Lower leg skin (tissue), 4 donors: ENCODE measurements at regions not wholly inside any gene's neighbourhood (a gene's known extent, or its start where the extent isn't known, plus 50 kb on each side); places are given as distances from the start of the nearest gene placed in this dataset.

Experiments used
- DNase-seq, 2 donors: peaks; one replicate each; pipeline ENCODE4 v3.0.0-alpha.2; 2019; ENCODE audit warnings: low spot score in 2 of 2
- H3K4me3 ChIP-seq: fragments of 200-600 bp; sonication (generic); 2 replicates; pipeline ENCODE4 v1.5.1; 2017; ENCODE audit warnings: mild to moderate bottlenecking, low read depth; ENCODE audit not compliant: poor library complexity, severe bottlenecking
- POLR2A ChIP-seq, 2 donors: fragments of 450-650 bp; IDR thresholded peaks; one replicate each; pipeline ENCODE4 v1.6.1; 2016 to 2017; ENCODE audit warnings: antibody characterized with exemption in 2 of 2, mild to moderate bottlenecking in 1 of 2, moderate library complexity in 1 of 2
- WGBS, 2 donors: methylation state at CpG; one replicate each; pipeline ENCODE4 v1.1.5; 2018; 5-methylcytosine and 5-hydroxymethylcytosine counted together
- intact Hi-C: fragments of 100-400 bp; cut with DNase I; formaldehyde crosslinking; loops from one replicate; pipeline ENCODE4 v1.15.0; 2023; ENCODE audit warnings: low total_unique reads
- TF ChIP-seq, protein P1 (sequence below), 3 donors: fragments of 450-650 bp; IDR thresholded peaks; one replicate each; pipeline ENCODE4 v1.5.1; 2016; ENCODE audit warnings: antibody characterized with exemption in 3 of 3, mild to moderate bottlenecking in 3 of 3, moderate library complexity in 2 of 3

DNA sequence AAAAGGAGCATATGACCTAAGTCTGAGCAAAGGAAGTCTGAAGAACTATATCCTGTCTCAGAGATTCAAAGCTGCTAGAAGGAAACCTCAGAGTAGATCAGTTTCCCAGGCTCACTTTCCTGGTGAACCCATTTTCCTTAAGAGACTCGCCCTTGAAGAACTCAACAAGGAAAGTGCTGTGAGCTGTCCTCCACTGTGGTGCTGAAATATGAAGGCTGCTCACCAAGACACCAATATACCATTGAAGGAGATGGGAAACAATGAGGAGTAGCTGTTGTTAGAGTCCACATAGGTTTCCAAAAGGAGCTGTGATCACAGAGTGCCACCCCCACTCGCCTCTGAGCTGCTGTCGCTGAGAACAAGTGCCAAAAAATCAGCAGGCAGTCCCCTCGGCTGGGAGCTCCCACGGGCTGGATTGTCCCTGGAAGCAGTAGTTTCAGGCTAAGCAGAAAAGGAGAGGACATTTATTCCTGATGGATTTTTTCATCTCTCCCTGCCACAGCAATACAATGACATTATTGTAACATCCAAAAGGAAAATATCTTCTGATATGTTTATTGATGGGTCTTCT, 282.1 kb downstream of the RPS29 start:
- whole genome bisulfite sequencing, 2 donors, result 27 to 30% methylated on average over 5 of the region's 5 CpGs
- intact Hi-C loops, result no loop called here
- H3K4me3 ChIP-seq, result no peak overlapping the region
- no peak for DNase-seq
- no peak for TF ChIP-seq POLR2A (IDR thresholded peaks at IDR 0.05)
- TF ChIP-seq, protein P1, sequence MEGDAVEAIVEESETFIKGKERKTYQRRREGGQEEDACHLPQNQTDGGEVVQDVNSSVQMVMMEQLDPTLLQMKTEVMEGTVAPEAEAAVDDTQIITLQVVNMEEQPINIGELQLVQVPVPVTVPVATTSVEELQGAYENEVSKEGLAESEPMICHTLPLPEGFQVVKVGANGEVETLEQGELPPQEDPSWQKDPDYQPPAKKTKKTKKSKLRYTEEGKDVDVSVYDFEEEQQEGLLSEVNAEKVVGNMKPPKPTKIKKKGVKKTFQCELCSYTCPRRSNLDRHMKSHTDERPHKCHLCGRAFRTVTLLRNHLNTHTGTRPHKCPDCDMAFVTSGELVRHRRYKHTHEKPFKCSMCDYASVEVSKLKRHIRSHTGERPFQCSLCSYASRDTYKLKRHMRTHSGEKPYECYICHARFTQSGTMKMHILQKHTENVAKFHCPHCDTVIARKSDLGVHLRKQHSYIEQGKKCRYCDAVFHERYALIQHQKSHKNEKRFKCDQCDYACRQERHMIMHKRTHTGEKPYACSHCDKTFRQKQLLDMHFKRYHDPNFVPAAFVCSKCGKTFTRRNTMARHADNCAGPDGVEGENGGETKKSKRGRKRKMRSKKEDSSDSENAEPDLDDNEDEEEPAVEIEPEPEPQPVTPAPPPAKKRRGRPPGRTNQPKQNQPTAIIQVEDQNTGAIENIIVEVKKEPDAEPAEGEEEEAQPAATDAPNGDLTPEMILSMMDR (IDR thresholded peaks at IDR 0.05), result no peak

DNA sequence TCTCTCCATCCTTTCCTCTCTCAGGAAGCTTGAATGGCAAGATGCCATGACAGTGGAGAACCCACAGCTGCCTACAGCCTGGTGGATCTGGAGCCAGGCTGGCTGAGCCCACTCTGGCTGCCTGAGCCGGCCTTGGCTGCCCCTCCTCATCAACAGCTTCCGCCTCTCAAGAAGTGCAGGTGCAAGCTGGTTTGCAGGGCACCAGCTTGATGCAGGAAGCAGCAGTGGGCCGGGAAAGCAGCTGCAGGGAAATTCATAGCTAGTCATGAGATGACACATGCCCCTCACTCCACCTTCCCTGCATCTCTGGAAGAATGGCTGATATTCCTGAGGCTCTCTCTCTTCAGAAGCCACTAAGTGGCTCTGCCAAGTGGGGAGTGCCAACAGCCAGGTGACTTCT, 289.1 kb downstream of the RPS29 start:
- intact Hi-C loops, result no loop called here
- no peak for DNase-seq
- TF ChIP-seq, protein P1 (IDR thresholded peaks at IDR 0.05), result no peak
- no peak for TF ChIP-seq POLR2A (IDR thresholded peaks at IDR 0.05)
- H3K4me3 ChIP-seq, result no peak overlapping the region
- 61 to 81% methylated on average over 3 of the region's 3 CpGs for WGBS, 2 donors

GRCh38 chr14:49294621-49295148, 291.5 kb downstream of the RPS29 start:
- DNase-seq, result no peak
- H3K4me3 ChIP-seq, result no peak overlapping the region
- TF ChIP-seq, protein P1 (IDR thresholded peaks at IDR 0.05), result no peak
- no peak for TF ChIP-seq POLR2A (IDR thresholded peaks at IDR 0.05)
- intact Hi-C loops, result no loop called here
- 42 to 43% methylated on average over 5 of the region's 5 CpGs for WGBS, 2 donors

- intact Hi-C loops, result no loop called here
- 56 to 58% methylated on average over 5 of the region's 5 CpGs for WGBS, 2 donors
- no peak overlapping the region for H3K4me3 ChIP-seq
- DNase-seq, result no peak
- no peak for TF ChIP-seq POLR2A (IDR thresholded peaks at IDR 0.05)
- TF ChIP-seq, protein P1 (IDR thresholded peaks at IDR 0.05), result no peak
Measured at GRCh38 chr14:49287004-49287403, 299.2 kb downstream of the RPS29 start.

DNA sequence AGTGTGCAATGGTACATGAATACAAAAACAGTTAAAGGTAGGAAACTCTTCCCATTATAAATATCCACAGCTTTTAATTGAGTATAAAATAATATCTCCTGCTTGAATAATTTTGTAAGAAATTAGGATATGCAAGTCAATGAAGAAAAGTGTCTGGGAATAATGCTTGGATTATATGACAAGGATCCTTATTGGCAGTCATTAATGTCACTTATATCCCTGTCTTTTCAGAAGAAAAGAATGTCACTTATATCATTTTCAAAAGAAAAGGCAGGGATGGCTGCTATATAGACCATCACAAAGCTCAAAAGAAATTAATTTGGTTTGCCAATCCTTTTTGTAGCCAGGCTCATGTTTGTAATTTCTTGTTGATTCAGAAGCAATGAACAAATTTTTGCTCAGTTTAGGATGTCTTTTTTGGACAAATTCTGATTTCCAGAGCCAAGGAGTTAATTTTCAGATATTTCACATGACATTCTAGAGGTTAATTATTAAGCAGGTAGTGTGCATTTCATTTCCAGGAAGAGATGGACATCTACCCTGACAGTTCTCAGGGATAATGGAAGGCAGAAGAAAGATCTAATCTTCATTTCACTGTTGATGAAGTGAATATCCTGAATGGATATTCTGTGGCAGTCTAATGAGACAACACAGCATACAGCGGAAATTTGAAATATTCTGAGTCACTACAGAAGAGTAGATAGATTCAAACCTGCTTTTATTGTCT, 299.8 kb downstream of the RPS29 start:
- TF ChIP-seq, protein P1 (IDR thresholded peaks at IDR 0.05), result no peak
- no peak for TF ChIP-seq POLR2A (IDR thresholded peaks at IDR 0.05)
- H3K4me3 ChIP-seq, result no peak overlapping the region
- WGBS, 2 donors, result 83 to 90% methylated on average over 1 of the region's 1 CpG
- DNase-seq, result no peak
- intact Hi-C loops, result no loop called here
